ENCODE measurements at regions not wholly inside any gene's neighbourhood (a gene's known extent, or its start where the extent isn't known, plus 50 kb on each side); places are given as distances from the start of the nearest gene placed in this dataset.

DNA sequence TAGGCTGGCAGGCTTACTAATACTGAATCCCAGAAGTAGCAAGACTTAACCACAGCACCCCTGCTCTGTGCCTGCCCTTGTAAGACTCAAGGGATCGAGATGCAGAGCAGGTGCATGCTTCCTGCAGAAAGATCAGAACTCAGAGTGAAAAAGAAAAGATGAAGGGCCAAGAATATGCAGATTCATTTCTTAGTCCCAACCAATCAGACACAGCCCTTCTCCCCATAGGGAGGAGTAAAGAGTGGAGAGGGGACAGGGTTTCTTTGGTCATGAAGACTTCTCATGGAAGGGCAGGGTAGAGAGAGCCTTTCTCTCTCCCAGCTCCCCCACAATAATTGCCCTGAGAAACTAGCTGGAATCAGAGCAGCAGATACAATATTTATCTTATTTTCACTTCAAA, 105.6 kb upstream of the MB21D2 start:
- Histone ChIP-seq H3K4me3 (ENCODE audit: low read depth, low read length, poor library complexity, severe bottlenecking) (no peak overlapping the region), H3K27ac (ENCODE audit: low read depth, low read length, poor library complexity, severe bottlenecking) (no peak overlapping the region), H3K4me1 (ENCODE audit: insufficient read depth, low read length, poor library complexity, severe bottlenecking) (no peaks in the 10 kb centered on the region), H3K79me2 (ENCODE audit: insufficient read depth, low read depth, low read length) (no peaks in the 10 kb centered on the region), H3K9me3 (ENCODE audit: low read length) (no peaks in the 10 kb centered on the region), H2AFZ (ENCODE audit: low read length) (no peak overlapping the region), H3K4me2 (ENCODE audit: low read length) (no peak overlapping the region), H3K9me2 (ENCODE audit: insufficient read depth, low read length) (no peaks in the 10 kb centered on the region), H3K36me3 (ENCODE audit: insufficient read depth, low read length) (no peaks in the 10 kb centered on the region), H4K20me1 (ENCODE audit: insufficient read depth, low read length) (no peaks in the 10 kb centered on the region)
- ChIA-PET CTCF (ENCODE audit: unreplicated experiment) (no interaction called here), POLR2A (no interaction called here)
- intact Hi-C loops (cut with micrococcal nuclease; ENCODE audit: unreplicated experiment) = no loop called here
- no peak for DNase-seq (ENCODE audit: low spot score)
- TF ChIP-seq CTCF (conservative IDR thresholded peaks at IDR 0.05; ENCODE audit: low read length) (no peak), EZH2phosphoT487 (IDR thresholded peaks at IDR 0.05; ENCODE audit: borderline replicate concordance, low read depth, low read length) (no peak)
- no TSS peak for BruUV-seq (replicated peaks)

- BruUV-seq (replicated peaks) = no TSS peak
- Histone ChIP-seq H3K4me1 (ENCODE audit: insufficient read depth, low read length, poor library complexity, severe bottlenecking) (no peaks in the 10 kb centered on the region), H3K9me3 (ENCODE audit: low read length) (no peaks in the 10 kb centered on the region), H3K27ac (ENCODE audit: low read depth, low read length, poor library complexity, severe bottlenecking) (no peak overlapping the region), H3K9me2 (ENCODE audit: insufficient read depth, low read length) (no peaks in the 10 kb centered on the region), H3K79me2 (ENCODE audit: insufficient read depth, low read depth, low read length) (no peaks in the 10 kb centered on the region), H2AFZ (ENCODE audit: low read length) (no peak overlapping the region), H4K20me1 (ENCODE audit: insufficient read depth, low read length) (no peaks in the 10 kb centered on the region), H3K4me2 (ENCODE audit: low read length) (no peak overlapping the region), H3K4me3 (ENCODE audit: low read depth, low read length, poor library complexity, severe bottlenecking) (no peak overlapping the region), H3K36me3 (ENCODE audit: insufficient read depth, low read length) (no peaks in the 10 kb centered on the region)
- ChIA-PET CTCF (ENCODE audit: unreplicated experiment) (no interaction called here), POLR2A (interaction anchor here (0.6 kb wide), 1 partner anchor 19 kb away, joined by 3 read pairs; no protein-coding TSS in a partner anchor)
- no peak for DNase-seq (ENCODE audit: low spot score)
- intact Hi-C loops (cut with micrococcal nuclease; ENCODE audit: unreplicated experiment) = no loop called here
- no peak for TF ChIP-seq EZH2phosphoT487 (IDR thresholded peaks at IDR 0.05; ENCODE audit: borderline replicate concordance, low read depth, low read length)
Measured at GRCh38 chr3:193028258-193028657, 110.6 kb upstream of the MB21D2 start.

DNA sequence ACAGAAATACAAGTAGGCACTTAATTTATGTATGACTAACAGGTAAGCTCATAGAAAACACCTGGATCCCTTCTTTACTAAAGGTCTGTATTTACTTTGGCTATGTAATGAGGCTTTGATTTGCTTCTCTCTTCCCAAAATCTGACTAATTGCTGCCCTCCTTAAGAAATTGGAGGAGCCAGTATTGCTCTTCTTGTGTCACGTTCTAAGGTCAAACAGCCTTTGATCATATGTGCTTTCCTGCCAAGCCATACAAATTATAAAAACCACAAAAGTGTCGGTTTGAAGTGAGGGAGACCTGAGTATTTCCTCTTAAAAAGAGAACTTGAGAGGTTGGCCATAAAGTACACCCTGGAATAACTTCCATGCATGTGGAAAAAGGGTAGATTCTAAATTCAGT, 112.1 kb upstream of the MB21D2 start:
- H3K4me3 ChIP-seq (ENCODE audit: low read depth, low read length, poor library complexity, severe bottlenecking) = no peak overlapping the region
- no peaks in the 10 kb centered on the region for H3K9me3 ChIP-seq (ENCODE audit: low read length)
- no peaks in the 10 kb centered on the region for H3K9me2 ChIP-seq (ENCODE audit: insufficient read depth, low read length)
- no peaks in the 10 kb centered on the region for H3K36me3 ChIP-seq (ENCODE audit: insufficient read depth, low read length)
- CTCF ChIA-PET (ENCODE audit: unreplicated experiment) = no interaction called here
- no peak overlapping the region for H2AFZ ChIP-seq (ENCODE audit: low read length)
- TF ChIP-seq CTCF (conservative IDR thresholded peaks at IDR 0.05; ENCODE audit: low read length) = no peak
- TF ChIP-seq EZH2phosphoT487 (IDR thresholded peaks at IDR 0.05; ENCODE audit: borderline replicate concordance, low read depth, low read length) = no peak
- POLR2A ChIA-PET = no interaction called here
- DNase-seq (ENCODE audit: low spot score) = no peak
- intact Hi-C loops (cut with micrococcal nuclease; ENCODE audit: unreplicated experiment) = no loop called here
- no TSS peak for BruUV-seq (replicated peaks)
- no peaks in the 10 kb centered on the region for H3K79me2 ChIP-seq (ENCODE audit: insufficient read depth, low read depth, low read length)
- H3K4me2 ChIP-seq (ENCODE audit: low read length) = no peak overlapping the region
- no peak overlapping the region for H3K27ac ChIP-seq (ENCODE audit: low read depth, low read length, poor library complexity, severe bottlenecking)
- no peaks in the 10 kb centered on the region for H4K20me1 ChIP-seq (ENCODE audit: insufficient read depth, low read length)
- H3K4me1 ChIP-seq (ENCODE audit: insufficient read depth, low read length, poor library complexity, severe bottlenecking) = no peaks in the 10 kb centered on the region

Data from OCI-LY7 (cell line).